Sigmoid colon (tissue), 6 donors: ENCODE measurements at regions not wholly inside any gene's neighbourhood (a gene's known extent, or its start where the extent isn't known, plus 50 kb on each side); places are given as distances from the start of the nearest gene placed in this dataset.

Experiments
- DNase-seq: peaks from one replicate; pipeline ENCODE4 v3.0.0-alpha.2; 2019
- H3K27ac ChIP-seq, 4 donors: fragments of 200-600 bp; sonication (generic); one replicate each; pipeline ENCODE4 v1.5.1; 2016 to 2019; ENCODE audit warnings: mild to moderate bottlenecking in 1 of 4
- H3K27me3 ChIP-seq, 3 donors: fragments of 200-600 bp; sonication (generic); one replicate each; pipeline ENCODE4 v1.5.1; 2019; ENCODE audit warnings: mild to moderate bottlenecking in 1 of 3
- H3K36me3 ChIP-seq, 4 donors: fragments of 200-600 bp; sonication (generic); one replicate each; pipeline ENCODE4 v1.5.1; 2016 to 2019
- H3K4me1 ChIP-seq, 4 donors: fragments of 200-600 bp; sonication (generic); one replicate each; pipeline ENCODE4 v1.5.1; 2017 to 2019
- H3K4me3 ChIP-seq, 4 donors: fragments of 200-600 bp; sonication (generic); one replicate each; pipeline ENCODE4 v1.5.1; 2017 to 2019; ENCODE audit warnings: mild to moderate bottlenecking in 2 of 4, moderate library complexity in 1 of 4
- H3K9me3 ChIP-seq, 4 donors: fragments of 200-600 bp in 3 of 4; sonication (generic) in 3 of 4; one replicate each; pipeline versions ENCODE4 v1.5.1 to v1.6.1; 2013 to 2019
- EP300 ChIP-seq, 4 donors: sonication (generic); formaldehyde crosslinking; IDR thresholded peaks; one replicate each; pipeline ENCODE4 v1.6.1; 2017; ENCODE audit warnings: antibody characterized with exemption in 4 of 4
- POLR2A ChIP-seq, 2 donors: fragments of 450-650 bp; IDR thresholded peaks; one replicate each; pipeline ENCODE4 v1.6.1; 2016; ENCODE audit warnings: antibody characterized with exemption in 2 of 2, mild to moderate bottlenecking in 2 of 2, moderate library complexity in 2 of 2
- POLR2AphosphoS5 ChIP-seq, 4 donors: sonication (generic); formaldehyde crosslinking; IDR thresholded peaks; one replicate each; pipeline ENCODE4 v1.6.1; 2017; ENCODE audit warnings: antibody characterized with exemption in 4 of 4
- WGBS, 2 donors: extraction: QIAGEN DNeasy Blood & Tissue Kit; methylation state at CpG; one replicate each; pipeline ENCODE4 v1.1.7; 2013; 5-methylcytosine and 5-hydroxymethylcytosine counted together
- intact Hi-C: fragments of 100-400 bp; cut with DNase I; formaldehyde crosslinking; loops from one replicate; pipeline ENCODE4 v1.15.1; 2023
- TF ChIP-seq, protein P1 (sequence below), 4 experiments: fragments of 450-650 bp in 3 of 4; fragments of 200-600 bp in 1 of 4; IDR thresholded peaks; one replicate each; pipeline ENCODE4 v1.5.1; 2016 to 2019; ENCODE audit warnings: antibody characterized with exemption in 4 of 4, mild to moderate bottlenecking in 3 of 4, moderate library complexity in 2 of 4
- donor health status: healthy with polysubstance abuse.
- donor health status: healthy.

- intact Hi-C loops = no loop called here
- Histone ChIP-seq H3K27ac (no peak overlapping the region), H3K9me3 (no peaks in the 10 kb centered on the region), H3K27me3 (peaks cover 0 to 4% (median 3%) of the 10 kb centered on the region in 3 donors), H3K4me3 (no peak overlapping the region), H3K4me1 (no peaks in the 10 kb centered on the region), H3K36me3 (no peaks in the 10 kb centered on the region)
- TF ChIP-seq, protein P1, sequence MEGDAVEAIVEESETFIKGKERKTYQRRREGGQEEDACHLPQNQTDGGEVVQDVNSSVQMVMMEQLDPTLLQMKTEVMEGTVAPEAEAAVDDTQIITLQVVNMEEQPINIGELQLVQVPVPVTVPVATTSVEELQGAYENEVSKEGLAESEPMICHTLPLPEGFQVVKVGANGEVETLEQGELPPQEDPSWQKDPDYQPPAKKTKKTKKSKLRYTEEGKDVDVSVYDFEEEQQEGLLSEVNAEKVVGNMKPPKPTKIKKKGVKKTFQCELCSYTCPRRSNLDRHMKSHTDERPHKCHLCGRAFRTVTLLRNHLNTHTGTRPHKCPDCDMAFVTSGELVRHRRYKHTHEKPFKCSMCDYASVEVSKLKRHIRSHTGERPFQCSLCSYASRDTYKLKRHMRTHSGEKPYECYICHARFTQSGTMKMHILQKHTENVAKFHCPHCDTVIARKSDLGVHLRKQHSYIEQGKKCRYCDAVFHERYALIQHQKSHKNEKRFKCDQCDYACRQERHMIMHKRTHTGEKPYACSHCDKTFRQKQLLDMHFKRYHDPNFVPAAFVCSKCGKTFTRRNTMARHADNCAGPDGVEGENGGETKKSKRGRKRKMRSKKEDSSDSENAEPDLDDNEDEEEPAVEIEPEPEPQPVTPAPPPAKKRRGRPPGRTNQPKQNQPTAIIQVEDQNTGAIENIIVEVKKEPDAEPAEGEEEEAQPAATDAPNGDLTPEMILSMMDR (IDR thresholded peaks at IDR 0.05) = no peak
- TF ChIP-seq POLR2AphosphoS5 (IDR thresholded peaks at IDR 0.05) = no peak
- no peak for TF ChIP-seq EP300 (IDR thresholded peaks at IDR 0.05)
- no peak for TF ChIP-seq POLR2A (IDR thresholded peaks at IDR 0.05)
- WGBS, 2 donors = 62 to 65% methylated on average over 8 of the region's 8 CpGs
- peak; percentile 21 for DNase-seq
These were observed 371.2 kb downstream of the PREX1 start for GRCh38 chr20:48456366-48457192.

DNA sequence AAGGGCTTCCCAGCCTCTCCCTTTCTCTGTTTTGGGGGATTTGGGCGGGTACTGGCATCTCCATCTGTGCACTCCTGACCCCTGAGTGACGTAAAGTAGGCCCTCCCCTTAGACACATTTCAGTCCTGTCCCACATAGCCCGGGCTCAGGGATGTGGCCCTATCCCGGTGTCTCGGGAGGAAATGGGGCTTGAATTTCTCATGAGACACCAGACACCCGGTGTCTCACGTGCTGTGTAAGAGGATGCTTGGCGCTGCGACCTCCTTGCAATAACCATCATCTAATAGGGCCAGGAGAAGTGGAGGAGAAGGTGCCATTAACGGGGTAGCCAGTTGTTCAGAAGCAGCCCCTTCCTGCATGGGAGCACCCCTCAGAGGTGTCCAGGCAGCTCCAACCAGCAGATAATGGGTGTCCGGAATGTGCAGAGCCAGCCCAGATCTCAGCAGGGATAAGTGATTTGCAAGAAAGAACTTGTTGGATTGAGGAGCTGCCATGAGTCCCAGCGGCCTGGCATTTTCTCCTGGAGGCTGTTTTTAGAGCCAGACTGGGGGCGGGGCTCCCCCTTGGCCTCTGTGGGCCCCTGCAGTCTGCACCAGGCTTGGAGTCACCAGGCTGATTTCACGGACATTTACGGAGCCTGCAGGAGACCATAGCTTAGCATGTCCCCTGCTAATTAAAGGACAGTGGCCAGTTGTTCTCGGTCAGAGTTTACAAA, 372.0 kb downstream of the PREX1 start:
- H3K4me3 ChIP-seq = no peak overlapping the region
- no peak overlapping the region for H3K27ac ChIP-seq
- peaks cover 0 to 4% (median 3%) of the 10 kb centered on the region in 3 donors for H3K27me3 ChIP-seq
- peak; percentile 39 for DNase-seq
- no peaks in the 10 kb centered on the region for H3K4me1 ChIP-seq
- TF ChIP-seq EP300 (IDR thresholded peaks at IDR 0.05) (no peak), POLR2AphosphoS5 (IDR thresholded peaks at IDR 0.05) (no peak), POLR2A (IDR thresholded peaks at IDR 0.05) (no peak)
- TF ChIP-seq, protein P1 (IDR thresholded peaks at IDR 0.05) = no peak
- H3K36me3 ChIP-seq = no peaks in the 10 kb centered on the region
- intact Hi-C loops = no loop called here
- 61 to 67% methylated on average over 16 of the region's 16 CpGs for WGBS, 2 donors
- no peaks in the 10 kb centered on the region for H3K9me3 ChIP-seq

- H3K9me3 ChIP-seq = no peaks in the 10 kb centered on the region
- no peak overlapping the region for H3K27ac ChIP-seq
- TF ChIP-seq EP300 (IDR thresholded peaks at IDR 0.05) (no peak), POLR2AphosphoS5 (IDR thresholded peaks at IDR 0.05) (no peak), POLR2A (IDR thresholded peaks at IDR 0.05) (no peak)
- TF ChIP-seq, protein P1 (IDR thresholded peaks at IDR 0.05) = no peak
- H3K4me1 ChIP-seq = no peaks in the 10 kb centered on the region
- 52 to 75% methylated on average over 14 of the region's 14 CpGs for WGBS, 2 donors
- H3K36me3 ChIP-seq = no peaks in the 10 kb centered on the region
- no peak for DNase-seq
- intact Hi-C loops = no loop called here
- peaks cover 0 to 4% (median 3%) of the 10 kb centered on the region in 3 donors for H3K27me3 ChIP-seq
- H3K4me3 ChIP-seq = no peak overlapping the region
These were observed 372.9 kb downstream of the PREX1 start for GRCh38 chr20:48454671-48455490.

DNA sequence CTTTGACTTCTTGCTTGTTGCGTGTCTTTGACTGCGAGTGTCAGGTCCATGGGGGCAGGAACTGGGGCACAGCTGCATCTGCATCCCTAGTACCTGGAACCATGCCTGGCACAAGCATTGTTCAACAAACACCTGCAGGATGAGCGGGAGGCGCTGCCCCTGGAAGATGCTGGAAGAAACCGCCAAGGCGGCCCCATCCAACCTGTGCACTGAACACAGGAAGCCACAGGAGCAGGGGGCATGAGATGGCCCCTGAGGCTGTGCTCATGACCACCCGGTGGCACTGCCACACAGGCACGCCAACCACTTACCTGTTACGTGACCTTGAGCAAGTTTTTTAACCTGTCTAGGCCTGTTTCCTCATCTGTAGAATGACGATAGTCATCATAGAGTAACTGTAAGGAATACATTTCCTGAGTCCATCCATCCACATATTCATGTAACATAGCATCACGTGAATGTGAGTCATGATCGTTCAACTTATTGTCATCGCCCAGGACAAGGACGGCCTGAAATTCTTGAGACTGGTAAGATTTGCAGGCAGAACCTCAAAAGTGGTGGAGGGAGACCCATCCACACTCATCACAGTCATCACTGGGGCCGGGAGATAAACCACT, 374.2 kb downstream of the PREX1 start:
- TF ChIP-seq POLR2A (IDR thresholded peaks at IDR 0.05) (no peak), POLR2AphosphoS5 (IDR thresholded peaks at IDR 0.05) (no peak), EP300 (IDR thresholded peaks at IDR 0.05) (no peak)
- TF ChIP-seq, protein P1 (IDR thresholded peaks at IDR 0.05) = no peak
- intact Hi-C loops = no loop called here
- WGBS, 2 donors = 84 to 89% methylated on average over 15 of the region's 15 CpGs
- no peak overlapping the region for H3K4me3 ChIP-seq
- H3K4me1 ChIP-seq = peaks cover 0 to 9% (median 4%) of the 10 kb centered on the region in 4 donors
- no peaks in the 10 kb centered on the region for H3K9me3 ChIP-seq
- peaks cover 0 to 4% (median 3%) of the 10 kb centered on the region in 3 donors for H3K27me3 ChIP-seq
- H3K27ac ChIP-seq = no peak overlapping the region
- no peaks in the 10 kb centered on the region for H3K36me3 ChIP-seq
- DNase-seq = no peak
